ENCODE measurements at regions not wholly inside any gene's neighbourhood (a gene's known extent, or its start where the extent isn't known, plus 50 kb on each side); places are given as distances from the start of the nearest gene placed in this dataset.
A peak's percentile ranks its signal among the peaks of the same experiment; 100 is the strongest.

- DNase-seq (ENCODE audit: low read depth): no peak
These were observed 303.0 kb downstream of the PSAT1 start for GRCh38 chr9:78599926-78600325.

GRCh38 chr9:78601957-78602565 is 305.1 kb downstream of the PSAT1 start:
- peak; percentile 38 for DNase-seq (ENCODE audit: low read depth)

- no peak for DNase-seq (ENCODE audit: low read depth)
These were observed 308.4 kb downstream of the PSAT1 start for GRCh38 chr9:78605041-78606000.

- no peak for DNase-seq (ENCODE audit: low read depth)
These were observed 309.1 kb downstream of the PSAT1 start for GRCh38 chr9:78606001-78606379.

- no peak for DNase-seq (ENCODE audit: low read depth)
These were observed 310.9 kb downstream of the PSAT1 start for GRCh38 chr9:78607853-78608252.

- DNase-seq (ENCODE audit: low read depth): no peak
These were observed 312.5 kb downstream of the PSAT1 start for GRCh38 chr9:78609450-78609849.

GRCh38 chr9:78612091-78612490 is 315.2 kb downstream of the PSAT1 start:
- DNase-seq (ENCODE audit: low read depth): no peak

GRCh38 chr9:78613006-78613405 is 316.1 kb downstream of the PSAT1 start:
- no peak for DNase-seq (ENCODE audit: low read depth)

GRCh38 chr9:78614892-78615291 is 318.0 kb downstream of the PSAT1 start:
- DNase-seq (ENCODE audit: low read depth): no peak

- DNase-seq (ENCODE audit: low read depth): no peak
These were observed 318.4 kb downstream of the PSAT1 start for GRCh38 chr9:78615372-78615771.

- DNase-seq (ENCODE audit: low read depth): no peak
These were observed 321.8 kb downstream of the PSAT1 start for GRCh38 chr9:78618735-78619134.

GRCh38 chr9:78620303-78620702 is 323.4 kb downstream of the PSAT1 start:
- no peak for DNase-seq (ENCODE audit: low read depth)

- DNase-seq (ENCODE audit: low read depth): no peak
These were observed 323.8 kb downstream of the PSAT1 start for GRCh38 chr9:78620764-78621163.

- DNase-seq (ENCODE audit: low read depth): no peak
These were observed 325.2 kb downstream of the PSAT1 start for GRCh38 chr9:78622126-78622525.

GRCh38 chr9:78626971-78627370 is 330.0 kb downstream of the PSAT1 start:
- DNase-seq (ENCODE audit: low read depth): no peak

- no peak for DNase-seq (ENCODE audit: low read depth)
These were observed 334.0 kb downstream of the PSAT1 start for GRCh38 chr9:78630966-78631365.

GRCh38 chr9:78640728-78641127 is 343.8 kb downstream of the PSAT1 start:
- no peak for DNase-seq (ENCODE audit: low read depth)

GRCh38 chr9:78644359-78644758 is 347.4 kb downstream of the PSAT1 start:
- DNase-seq (ENCODE audit: low read depth): peak; percentile 10

GRCh38 chr9:78654324-78654723 is 357.4 kb downstream of the PSAT1 start:
- no peak for DNase-seq (ENCODE audit: low read depth)

GRCh38 chr9:78663369-78663768 is 366.4 kb downstream of the PSAT1 start:
- DNase-seq (ENCODE audit: low read depth): no peak

- DNase-seq (ENCODE audit: low read depth): no peak
These were observed 367.4 kb downstream of the PSAT1 start for GRCh38 chr9:78664370-78664769.

GRCh38 chr9:78666818-78667414 is 370.0 kb downstream of the PSAT1 start:
- no peak for DNase-seq (ENCODE audit: low read depth)

All from amniotic epithelial cell (primary cell).